OCI-LY1 (cell line): ENCODE measurements at regions not wholly inside any gene's neighbourhood (a gene's known extent, or its start where the extent isn't known, plus 50 kb on each side); places are given as distances from the start of the nearest gene placed in this dataset.

Experiments used
- H2AFZ ChIP-seq: fragments of 200-600 bp; sonication (generic), shearing (Covaris generic); 2 replicates; pipeline ENCODE4 v1.6.0; 2014; ENCODE audit warnings: antibody characterized with exemption, mild to moderate bottlenecking, low read length
- H3F3A ChIP-seq: fragments of 200-600 bp; sonication (generic), shearing (Covaris generic); 2 replicates; pipeline ENCODE4 v1.6.0; 2014; ENCODE audit warnings: mild to moderate bottlenecking, antibody characterized with exemption, low read length, moderate library complexity; ENCODE audit not compliant: insufficient read depth
- H3K27ac ChIP-seq: fragments of 200-600 bp; sonication (generic); 2 replicates; pipeline ENCODE4 v1.5.1; 2014; ENCODE audit warnings: low read length, mixed run types, mild to moderate bottlenecking, low read depth; ENCODE audit not compliant: poor library complexity, severe bottlenecking
- H3K27me3 ChIP-seq: fragments of 200-600 bp; sonication (generic); 2 replicates; pipeline ENCODE4 v1.6.0; 2014; ENCODE audit warnings: antibody characterized with exemption, mild to moderate bottlenecking, low read length, moderate library complexity; ENCODE audit not compliant: insufficient read depth
- H3K36me3 ChIP-seq: fragments of 200-600 bp; sonication (generic); 2 replicates; pipeline ENCODE4 v1.6.1; 2014; ENCODE audit warnings: mild to moderate bottlenecking, antibody characterized with exemption, low read length, moderate library complexity, mixed read lengths; ENCODE audit not compliant: insufficient read depth
- H3K4me1 ChIP-seq: fragments of 200-600 bp; sonication (generic); 2 replicates; pipeline ENCODE4 v1.5.1; 2014; ENCODE audit warnings: mild to moderate bottlenecking, low read length, moderate library complexity; ENCODE audit not compliant: insufficient read depth, severe bottlenecking
- H3K4me2 ChIP-seq: fragments of 200-600 bp; sonication (generic), shearing (Covaris generic); 2 replicates; pipeline ENCODE4 v1.6.1; 2014; ENCODE audit warnings: low read length
- H3K4me3 ChIP-seq: fragments of 200-600 bp; sonication (generic); 2 replicates; pipeline ENCODE4 v1.5.1; 2014; ENCODE audit warnings: low read length, low read depth, mild to moderate bottlenecking, mixed read lengths; ENCODE audit not compliant: poor library complexity, severe bottlenecking
- H3K79me2 ChIP-seq: fragments of 200-600 bp; shearing (Covaris generic); 2 replicates; pipeline ENCODE4 v1.6.1; 2016; ENCODE audit warnings: mixed run types, low read length, mixed read lengths; ENCODE audit not compliant: insufficient read depth
- H3K9ac ChIP-seq: fragments of 200-600 bp; sonication (generic), shearing (Covaris generic); 2 replicates; pipeline ENCODE4 v1.6.1; 2014; ENCODE audit warnings: mild to moderate bottlenecking, low read length, mixed read lengths
- H3K9me2 ChIP-seq: fragments of 200-600 bp; sonication (generic), shearing (Covaris generic); 2 replicates; pipeline ENCODE4 v1.6.1; 2014; ENCODE audit warnings: low read depth, mild to moderate bottlenecking, low read length, mixed read lengths
- H3K9me3 ChIP-seq: fragments of 200-600 bp; shearing (Covaris generic); 2 replicates; pipeline ENCODE4 v1.6.1; 2014; ENCODE audit warnings: low read length, mixed read lengths
- H4K20me1 ChIP-seq: fragments of 200-600 bp; sonication (generic), shearing (Covaris generic); 2 replicates; pipeline ENCODE4 v1.6.0; 2016; ENCODE audit warnings: mild to moderate bottlenecking, low read length; ENCODE audit not compliant: insufficient read depth
- EZH2 ChIP-seq: fragments of 200-600 bp; sonication (generic), shearing (Covaris generic); IDR thresholded peaks from 2 replicates; pipeline ENCODE4 v1.8.0; 2017; ENCODE audit warnings: borderline replicate concordance, mixed run types, mild to moderate bottlenecking, antibody characterized with exemption, low read length, moderate library complexity, mixed read lengths
- TF ChIP-seq, protein P1 (sequence below): fragments of 200-600 bp; sonication (generic), shearing (Covaris generic); IDR thresholded peaks from 2 replicates; pipeline ENCODE4 v1.5.1; 2017; ENCODE audit warnings: mild to moderate bottlenecking, antibody characterized with exemption, low read length, moderate library complexity, mixed read lengths

GRCh38 chr11:90373971-90374370 is 151.1 kb upstream of the CHORDC1 start:
- no peaks in the 10 kb centered on the region for H3F3A ChIP-seq
- no peaks in the 10 kb centered on the region for H3K36me3 ChIP-seq
- TF ChIP-seq EZH2, result no peak
- TF ChIP-seq, protein P1, sequence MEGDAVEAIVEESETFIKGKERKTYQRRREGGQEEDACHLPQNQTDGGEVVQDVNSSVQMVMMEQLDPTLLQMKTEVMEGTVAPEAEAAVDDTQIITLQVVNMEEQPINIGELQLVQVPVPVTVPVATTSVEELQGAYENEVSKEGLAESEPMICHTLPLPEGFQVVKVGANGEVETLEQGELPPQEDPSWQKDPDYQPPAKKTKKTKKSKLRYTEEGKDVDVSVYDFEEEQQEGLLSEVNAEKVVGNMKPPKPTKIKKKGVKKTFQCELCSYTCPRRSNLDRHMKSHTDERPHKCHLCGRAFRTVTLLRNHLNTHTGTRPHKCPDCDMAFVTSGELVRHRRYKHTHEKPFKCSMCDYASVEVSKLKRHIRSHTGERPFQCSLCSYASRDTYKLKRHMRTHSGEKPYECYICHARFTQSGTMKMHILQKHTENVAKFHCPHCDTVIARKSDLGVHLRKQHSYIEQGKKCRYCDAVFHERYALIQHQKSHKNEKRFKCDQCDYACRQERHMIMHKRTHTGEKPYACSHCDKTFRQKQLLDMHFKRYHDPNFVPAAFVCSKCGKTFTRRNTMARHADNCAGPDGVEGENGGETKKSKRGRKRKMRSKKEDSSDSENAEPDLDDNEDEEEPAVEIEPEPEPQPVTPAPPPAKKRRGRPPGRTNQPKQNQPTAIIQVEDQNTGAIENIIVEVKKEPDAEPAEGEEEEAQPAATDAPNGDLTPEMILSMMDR, result no peak
- H3K27me3 ChIP-seq, result no peaks in the 10 kb centered on the region
- H3K9me3 ChIP-seq, result no peaks in the 10 kb centered on the region
- no peak overlapping the region for H3K4me3 ChIP-seq
- H3K9ac ChIP-seq, result no peak overlapping the region
- H3K27ac ChIP-seq, result no peak overlapping the region
- H4K20me1 ChIP-seq, result no peaks in the 10 kb centered on the region
- H3K4me2 ChIP-seq, result no peak overlapping the region
- H2AFZ ChIP-seq, result no peak overlapping the region
- H3K79me2 ChIP-seq, result no peaks in the 10 kb centered on the region
- H3K4me1 ChIP-seq, result no peaks in the 10 kb centered on the region
- H3K9me2 ChIP-seq, result no peaks in the 10 kb centered on the region

GRCh38 chr11:90364527-90364926 is 141.7 kb upstream of the CHORDC1 start:
- no peaks in the 10 kb centered on the region for H3K36me3 ChIP-seq
- H3K4me3 ChIP-seq, result no peak overlapping the region
- no peak overlapping the region for H3K9ac ChIP-seq
- H3K4me1 ChIP-seq, result no peaks in the 10 kb centered on the region
- no peaks in the 10 kb centered on the region for H3K9me3 ChIP-seq
- no peaks in the 10 kb centered on the region for H4K20me1 ChIP-seq
- H3F3A ChIP-seq, result no peaks in the 10 kb centered on the region
- H2AFZ ChIP-seq, result no peak overlapping the region
- no peak overlapping the region for H3K27ac ChIP-seq
- TF ChIP-seq, protein P1, result no peak
- no peak for TF ChIP-seq EZH2
- no peak overlapping the region for H3K4me2 ChIP-seq
- H3K79me2 ChIP-seq, result no peaks in the 10 kb centered on the region
- H3K27me3 ChIP-seq, result no peaks in the 10 kb centered on the region
- no peaks in the 10 kb centered on the region for H3K9me2 ChIP-seq

GRCh38 chr11:90363739-90364138 is 140.9 kb upstream of the CHORDC1 start:
- H3K36me3 ChIP-seq, result no peaks in the 10 kb centered on the region
- no peaks in the 10 kb centered on the region for H3K4me1 ChIP-seq
- H3K79me2 ChIP-seq, result no peaks in the 10 kb centered on the region
- no peaks in the 10 kb centered on the region for H4K20me1 ChIP-seq
- no peak overlapping the region for H3K9ac ChIP-seq
- no peaks in the 10 kb centered on the region for H3K9me2 ChIP-seq
- TF ChIP-seq, protein P1, result no peak
- no peak for TF ChIP-seq EZH2
- H3K4me2 ChIP-seq, result no peak overlapping the region
- H3K27ac ChIP-seq, result no peak overlapping the region
- H3F3A ChIP-seq, result no peaks in the 10 kb centered on the region
- H3K9me3 ChIP-seq, result no peaks in the 10 kb centered on the region
- H3K27me3 ChIP-seq, result no peaks in the 10 kb centered on the region
- H2AFZ ChIP-seq, result no peak overlapping the region
- H3K4me3 ChIP-seq, result no peak overlapping the region
